ENCODE measurements at regions not wholly inside any gene's neighbourhood (a gene's known extent, or its start where the extent isn't known, plus 50 kb on each side); places are given as distances from the start of the nearest gene placed in this dataset.

DNA sequence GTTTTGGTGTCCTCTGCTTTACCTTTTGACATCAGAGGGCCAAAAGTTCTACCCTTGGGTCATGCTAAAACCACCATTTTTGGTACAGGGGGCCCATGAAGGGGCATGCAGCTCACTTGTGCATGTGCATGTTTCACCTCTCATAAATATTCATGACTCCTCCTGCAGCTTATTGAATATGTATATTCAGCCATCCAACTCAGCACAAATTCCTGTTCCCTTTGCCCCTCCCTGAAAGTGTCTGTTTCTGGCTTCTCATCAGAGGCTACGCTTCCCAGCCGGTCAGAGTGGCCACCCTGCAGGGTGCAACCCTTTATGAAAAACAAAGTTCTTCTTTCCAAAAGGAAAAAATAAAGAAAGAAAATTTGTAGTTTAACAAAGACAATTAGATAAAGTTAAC, 82.3 kb upstream of the UQCRFS1 start:
- no peak for TF ChIP-seq TEAD4 (IDR thresholded peaks at IDR 0.05)

DNA sequence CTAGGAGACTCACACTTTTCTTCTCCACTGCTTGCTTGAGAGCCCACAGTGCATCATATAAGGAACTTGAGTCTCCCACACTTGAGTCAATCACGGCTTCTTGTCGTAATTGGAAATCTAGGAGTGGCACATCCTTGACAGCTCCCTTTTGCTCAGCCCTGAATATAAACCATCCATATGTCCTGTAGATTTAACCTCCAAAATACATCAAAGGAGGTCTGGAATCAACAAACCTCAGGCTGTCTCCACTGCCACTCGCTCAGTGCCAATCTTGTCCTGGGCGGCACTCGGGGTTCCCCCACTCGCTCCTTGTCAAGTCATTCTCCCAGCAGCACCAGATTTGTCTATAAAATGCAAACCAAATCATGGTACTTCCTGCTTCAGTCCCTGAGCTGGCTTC, 84.4 kb upstream of the UQCRFS1 start:
- TF ChIP-seq, protein P1, sequence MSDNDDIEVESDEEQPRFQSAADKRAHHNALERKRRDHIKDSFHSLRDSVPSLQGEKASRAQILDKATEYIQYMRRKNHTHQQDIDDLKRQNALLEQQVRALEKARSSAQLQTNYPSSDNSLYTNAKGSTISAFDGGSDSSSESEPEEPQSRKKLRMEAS (IDR thresholded peaks at IDR 0.05): no peak
- TF ChIP-seq EGR1 (IDR thresholded peaks at IDR 0.05): no peak

DNA sequence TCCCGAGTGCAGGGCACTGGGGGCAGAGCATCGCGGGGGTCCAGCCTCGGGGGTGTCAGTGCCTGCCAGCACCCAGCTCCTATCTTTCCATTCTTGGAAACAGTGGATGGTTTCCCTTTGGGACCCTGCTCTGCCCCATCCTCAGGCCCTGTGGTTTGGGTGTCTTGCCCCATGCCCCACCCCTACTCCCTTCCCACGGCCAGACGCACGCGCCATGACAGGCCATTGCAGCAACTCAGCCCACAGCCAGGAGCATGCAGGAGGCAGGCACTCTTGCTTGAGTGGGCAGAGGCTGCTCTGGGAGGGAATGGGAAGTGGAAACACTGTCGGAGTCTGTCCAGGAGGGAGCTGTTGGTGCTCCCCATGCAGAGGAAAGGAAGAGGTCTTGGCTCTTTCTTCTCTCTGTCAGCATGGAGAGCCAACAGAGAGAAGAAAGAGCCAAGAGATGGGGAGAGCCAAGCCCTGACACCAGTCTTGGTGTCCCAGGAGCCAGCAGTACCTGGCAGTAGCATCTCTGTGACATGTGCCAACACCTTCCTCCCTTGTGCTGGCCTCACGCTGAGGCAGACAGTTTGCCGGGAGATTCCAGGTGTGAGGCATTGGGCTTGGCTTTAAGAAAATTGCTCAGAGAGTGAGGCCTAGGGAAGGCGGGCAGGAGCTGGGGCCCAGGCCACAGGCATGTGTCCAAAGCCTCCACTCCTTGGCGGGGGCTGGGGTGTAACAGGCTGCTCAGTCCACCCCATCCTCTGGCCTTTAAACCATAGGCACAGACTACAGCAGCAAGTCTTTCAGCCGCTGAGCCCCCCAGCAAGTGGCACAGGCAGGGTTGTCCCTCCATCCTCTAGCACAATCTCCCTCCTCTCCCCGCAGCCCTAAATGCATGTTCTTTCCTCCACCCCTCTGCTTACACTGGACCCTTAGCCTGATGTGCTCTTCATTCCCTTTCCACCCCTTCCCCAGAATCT, 86.7 kb upstream of the UQCRFS1 start:
- TF ChIP-seq EP300 (IDR thresholded peaks at IDR 0.05; ENCODE audit: borderline replicate concordance): no peak
- TF ChIP-seq TCF12 (IDR thresholded peaks at IDR 0.05; ENCODE audit: low read depth): no peak
- no peak for TF ChIP-seq EGR1 (IDR thresholded peaks at IDR 0.05)
- no peak for TF ChIP-seq TEAD4 (IDR thresholded peaks at IDR 0.05)
- TF ChIP-seq, protein P2, sequence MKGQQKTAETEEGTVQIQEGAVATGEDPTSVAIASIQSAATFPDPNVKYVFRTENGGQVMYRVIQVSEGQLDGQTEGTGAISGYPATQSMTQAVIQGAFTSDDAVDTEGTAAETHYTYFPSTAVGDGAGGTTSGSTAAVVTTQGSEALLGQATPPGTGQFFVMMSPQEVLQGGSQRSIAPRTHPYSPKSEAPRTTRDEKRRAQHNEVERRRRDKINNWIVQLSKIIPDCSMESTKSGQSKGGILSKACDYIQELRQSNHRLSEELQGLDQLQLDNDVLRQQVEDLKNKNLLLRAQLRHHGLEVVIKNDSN (IDR thresholded peaks at IDR 0.05): no peak
- no peak for TF ChIP-seq YY1 (IDR thresholded peaks at IDR 0.05; ENCODE audit: low read depth)
- TF ChIP-seq TAF1 (IDR thresholded peaks at IDR 0.05; ENCODE audit: low read depth): no peak
- no peak for TF ChIP-seq ZBTB7A (IDR thresholded peaks at IDR 0.05; ENCODE audit: low read depth)
- no peak for TF ChIP-seq RAD21 (IDR thresholded peaks at IDR 0.05; ENCODE audit: low read depth)
- TF ChIP-seq, protein P3, sequence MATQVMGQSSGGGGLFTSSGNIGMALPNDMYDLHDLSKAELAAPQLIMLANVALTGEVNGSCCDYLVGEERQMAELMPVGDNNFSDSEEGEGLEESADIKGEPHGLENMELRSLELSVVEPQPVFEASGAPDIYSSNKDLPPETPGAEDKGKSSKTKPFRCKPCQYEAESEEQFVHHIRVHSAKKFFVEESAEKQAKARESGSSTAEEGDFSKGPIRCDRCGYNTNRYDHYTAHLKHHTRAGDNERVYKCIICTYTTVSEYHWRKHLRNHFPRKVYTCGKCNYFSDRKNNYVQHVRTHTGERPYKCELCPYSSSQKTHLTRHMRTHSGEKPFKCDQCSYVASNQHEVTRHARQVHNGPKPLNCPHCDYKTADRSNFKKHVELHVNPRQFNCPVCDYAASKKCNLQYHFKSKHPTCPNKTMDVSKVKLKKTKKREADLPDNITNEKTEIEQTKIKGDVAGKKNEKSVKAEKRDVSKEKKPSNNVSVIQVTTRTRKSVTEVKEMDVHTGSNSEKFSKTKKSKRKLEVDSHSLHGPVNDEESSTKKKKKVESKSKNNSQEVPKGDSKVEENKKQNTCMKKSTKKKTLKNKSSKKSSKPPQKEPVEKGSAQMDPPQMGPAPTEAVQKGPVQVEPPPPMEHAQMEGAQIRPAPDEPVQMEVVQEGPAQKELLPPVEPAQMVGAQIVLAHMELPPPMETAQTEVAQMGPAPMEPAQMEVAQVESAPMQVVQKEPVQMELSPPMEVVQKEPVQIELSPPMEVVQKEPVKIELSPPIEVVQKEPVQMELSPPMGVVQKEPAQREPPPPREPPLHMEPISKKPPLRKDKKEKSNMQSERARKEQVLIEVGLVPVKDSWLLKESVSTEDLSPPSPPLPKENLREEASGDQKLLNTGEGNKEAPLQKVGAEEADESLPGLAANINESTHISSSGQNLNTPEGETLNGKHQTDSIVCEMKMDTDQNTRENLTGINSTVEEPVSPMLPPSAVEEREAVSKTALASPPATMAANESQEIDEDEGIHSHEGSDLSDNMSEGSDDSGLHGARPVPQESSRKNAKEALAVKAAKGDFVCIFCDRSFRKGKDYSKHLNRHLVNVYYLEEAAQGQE (IDR thresholded peaks at IDR 0.05; ENCODE audit: low read depth): no peak
- no peak for TF ChIP-seq FOXM1 (IDR thresholded peaks at IDR 0.05; ENCODE audit: borderline replicate concordance, low read depth)
- no peak for TF ChIP-seq CREB1 (IDR thresholded peaks at IDR 0.05; ENCODE audit: low read depth)
- TF ChIP-seq, protein P1 (IDR thresholded peaks at IDR 0.05): no peak
- TF ChIP-seq CEBPB (IDR thresholded peaks at IDR 0.05): no peak
- no peak for TF ChIP-seq NFIC (IDR thresholded peaks at IDR 0.05)

DNA sequence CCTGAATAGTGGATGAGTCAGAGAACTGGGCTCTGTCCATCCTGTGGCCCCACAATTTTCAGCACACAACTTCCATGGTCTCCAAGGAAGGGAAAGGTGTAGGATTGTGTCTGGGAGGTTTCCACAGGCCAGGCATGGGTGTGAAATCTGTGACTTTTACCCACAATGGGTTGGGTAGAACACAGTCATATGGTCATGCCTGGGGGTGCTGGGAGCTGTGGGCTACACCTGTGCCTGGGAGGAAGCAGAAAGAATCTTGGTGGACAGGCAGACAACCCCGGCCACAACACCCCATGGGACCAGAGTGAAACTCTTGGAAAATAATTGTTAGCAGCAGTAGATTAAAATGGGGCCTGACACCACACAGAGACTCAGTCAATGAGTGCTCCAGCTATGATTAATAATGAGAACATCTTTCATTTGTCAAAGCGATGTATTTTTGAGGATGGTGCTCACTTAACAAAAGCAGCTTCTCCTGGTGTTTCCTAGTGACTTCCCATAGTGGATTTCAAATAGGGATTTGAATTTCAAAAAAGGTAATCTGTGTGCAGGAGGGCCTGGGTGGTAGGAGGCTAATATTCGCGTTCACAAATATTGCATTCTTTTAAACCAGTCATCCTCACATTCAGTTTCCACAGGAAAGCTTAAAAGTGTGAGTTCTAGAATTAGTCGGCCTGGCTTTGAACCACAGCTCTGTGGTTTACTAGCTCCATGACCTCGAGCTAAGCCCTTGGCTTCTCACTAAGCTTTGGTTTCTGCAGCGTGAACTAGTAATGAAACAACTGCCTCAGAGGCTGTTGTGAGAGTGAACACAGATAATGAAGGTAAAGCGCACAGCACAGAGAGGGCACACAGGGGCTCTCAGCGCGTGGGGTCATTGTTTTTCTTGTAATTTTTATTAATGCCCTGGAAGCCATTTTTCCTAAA, 89.3 kb upstream of the UQCRFS1 start:
- TF ChIP-seq CEBPB (IDR thresholded peaks at IDR 0.05) (no peak), FOXM1 (IDR thresholded peaks at IDR 0.05; ENCODE audit: borderline replicate concordance, low read depth) (no peak), TCF12 (IDR thresholded peaks at IDR 0.05; ENCODE audit: low read depth) (no peak), EP300 (IDR thresholded peaks at IDR 0.05; ENCODE audit: borderline replicate concordance) (no peak), YY1 (IDR thresholded peaks at IDR 0.05; ENCODE audit: low read depth) (no peak)
- TF ChIP-seq, protein P2 (IDR thresholded peaks at IDR 0.05): no peak
- TF ChIP-seq, protein P3 (IDR thresholded peaks at IDR 0.05; ENCODE audit: low read depth): no peak

DNA sequence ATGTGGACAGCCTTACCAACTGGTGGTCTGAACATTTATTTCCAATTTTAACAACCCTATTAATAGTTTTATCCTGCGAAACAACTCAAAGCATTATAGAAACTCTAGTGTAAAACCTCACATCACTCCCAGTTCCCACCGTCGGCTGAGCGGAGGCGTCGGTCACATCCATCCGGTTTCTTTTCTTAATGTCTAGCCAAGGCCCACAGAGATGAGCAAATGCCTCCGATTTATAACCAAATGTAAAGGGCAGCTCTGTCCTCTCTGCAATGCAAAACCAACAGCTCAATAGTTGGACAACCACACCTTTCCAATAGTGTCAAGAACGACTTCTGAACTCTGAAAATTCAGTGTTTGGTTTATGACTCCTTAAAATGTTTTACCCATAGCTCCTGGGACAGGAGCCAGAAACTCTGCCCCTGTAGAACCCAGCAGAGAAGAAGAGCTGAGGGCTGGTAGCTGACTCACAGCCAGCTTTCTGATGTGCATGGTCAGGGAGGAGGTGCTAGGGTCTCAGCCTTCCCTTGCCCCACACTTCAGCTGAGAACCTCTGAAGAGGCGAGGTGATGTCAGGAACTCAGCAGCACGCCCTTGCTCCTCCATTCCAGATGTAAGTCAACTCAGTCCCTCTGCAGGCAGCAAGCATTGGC, 90.2 kb upstream of the UQCRFS1 start:
- TF ChIP-seq EP300 (IDR thresholded peaks at IDR 0.05; ENCODE audit: borderline replicate concordance) (no peak), CREB1 (IDR thresholded peaks at IDR 0.05; ENCODE audit: low read depth) (no peak), ZBTB7A (IDR thresholded peaks at IDR 0.05; ENCODE audit: low read depth) (no peak), TAF1 (IDR thresholded peaks at IDR 0.05; ENCODE audit: low read depth) (no peak), NFIC (IDR thresholded peaks at IDR 0.05) (no peak), TEAD4 (IDR thresholded peaks at IDR 0.05) (no peak), FOXM1 (IDR thresholded peaks at IDR 0.05; ENCODE audit: borderline replicate concordance, low read depth) (no peak)
- TF ChIP-seq, protein P2 (IDR thresholded peaks at IDR 0.05): no peak
- TF ChIP-seq, protein P1 (IDR thresholded peaks at IDR 0.05): no peak
- TF ChIP-seq, protein P3 (IDR thresholded peaks at IDR 0.05; ENCODE audit: low read depth): no peak
